ENCODE measurements at regions not wholly inside any gene's neighbourhood (a gene's known extent, or its start where the extent isn't known, plus 50 kb on each side); places are given as distances from the start of the nearest gene placed in this dataset.

DNA sequence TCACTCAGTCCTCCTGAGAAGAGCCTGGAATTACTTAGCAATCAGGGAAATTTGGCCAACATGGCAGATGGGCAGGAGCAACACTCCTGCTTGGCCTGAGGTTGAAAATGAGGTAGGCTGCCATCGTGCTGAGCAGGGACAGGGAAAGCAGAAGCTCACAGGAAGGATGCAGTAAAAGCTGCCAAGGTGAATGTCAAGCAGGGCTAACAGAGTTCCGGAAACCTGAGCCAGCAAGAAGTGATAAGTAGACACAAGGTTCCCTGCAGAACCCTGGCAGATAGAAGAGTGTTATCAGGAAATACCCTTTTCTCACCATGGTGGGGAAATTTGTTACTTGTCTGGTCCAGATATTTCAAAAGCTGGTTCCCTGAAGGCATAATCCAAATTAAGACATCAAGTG, 454.3 kb upstream of the MEX3C start:
- no peak for DNase-seq (ENCODE audit: low spot score)

DNA sequence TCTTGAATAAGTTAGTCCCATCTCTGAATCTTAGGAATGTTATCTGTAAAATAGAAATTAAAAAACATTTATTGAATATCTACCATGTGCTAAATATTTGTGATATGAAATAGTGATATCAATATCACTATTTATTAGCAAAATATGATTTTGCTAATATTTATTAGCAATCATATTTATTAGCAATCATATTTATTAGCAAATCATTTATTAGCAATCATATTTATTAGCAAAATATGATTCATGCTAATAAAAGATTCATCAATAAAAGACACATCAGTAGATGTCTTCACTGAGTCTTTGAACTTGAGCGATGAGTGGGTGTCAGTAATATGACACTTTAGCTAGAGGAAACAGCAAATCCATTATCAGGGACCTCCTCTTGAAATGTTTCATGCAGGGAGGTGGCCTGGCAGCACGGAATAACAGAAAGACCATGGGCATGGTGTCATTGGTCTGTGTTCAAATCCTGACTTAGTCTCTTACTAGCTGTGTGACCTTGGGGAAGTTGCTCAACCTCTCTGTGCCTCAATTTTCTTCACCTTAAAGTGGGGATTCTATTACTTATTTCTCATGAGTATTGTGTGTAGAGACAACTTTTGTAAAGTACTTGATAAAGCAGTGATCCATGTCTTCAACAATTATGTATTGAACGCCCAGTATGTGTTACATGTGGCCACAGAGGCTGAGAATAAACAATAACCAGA, 456.2 kb upstream of the MEX3C start:
- no peak for DNase-seq (ENCODE audit: low spot score)

DNA sequence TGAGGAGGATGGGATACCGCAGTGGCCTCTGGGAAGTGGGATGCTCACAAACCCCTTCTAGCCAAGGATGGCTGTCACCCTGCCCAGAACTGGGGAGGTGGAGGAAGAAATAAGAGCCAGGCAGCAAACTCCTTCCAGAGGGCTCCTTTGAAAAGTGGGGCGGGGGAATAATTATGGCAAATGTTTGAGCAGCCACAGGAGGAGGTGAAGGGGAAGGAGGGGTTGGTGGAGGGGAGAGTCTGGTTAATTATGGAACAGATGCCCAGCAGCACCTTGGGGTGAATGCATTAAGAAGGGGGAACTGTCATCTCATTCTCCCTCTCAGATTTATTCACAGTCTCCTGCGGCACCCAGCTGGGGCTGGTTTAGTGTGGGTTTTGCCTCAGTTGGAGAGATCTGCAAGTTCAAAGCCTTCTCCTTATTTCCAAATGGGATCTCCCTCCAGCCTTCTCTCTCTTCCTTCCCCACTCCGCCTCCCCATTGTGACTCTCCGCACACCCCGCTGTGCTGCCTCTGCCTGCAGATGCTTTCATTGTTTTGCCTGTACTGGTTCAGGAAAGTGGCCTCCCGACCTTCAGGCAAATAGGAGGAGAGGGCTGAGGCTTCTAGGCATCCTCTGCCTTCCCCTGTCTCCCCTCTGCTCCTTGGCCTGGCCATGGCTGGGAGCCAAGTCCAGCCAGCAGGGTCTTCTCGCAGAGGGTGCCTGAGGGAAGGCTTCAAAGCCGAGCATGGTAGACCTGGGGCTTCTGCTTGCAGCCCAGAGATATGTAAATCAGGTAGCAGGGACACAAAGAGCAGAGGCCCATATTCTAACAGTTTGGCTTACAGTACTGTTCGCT, 457.2 kb upstream of the MEX3C start:
- peak; percentile 72 for DNase-seq (ENCODE audit: low spot score)

DNA sequence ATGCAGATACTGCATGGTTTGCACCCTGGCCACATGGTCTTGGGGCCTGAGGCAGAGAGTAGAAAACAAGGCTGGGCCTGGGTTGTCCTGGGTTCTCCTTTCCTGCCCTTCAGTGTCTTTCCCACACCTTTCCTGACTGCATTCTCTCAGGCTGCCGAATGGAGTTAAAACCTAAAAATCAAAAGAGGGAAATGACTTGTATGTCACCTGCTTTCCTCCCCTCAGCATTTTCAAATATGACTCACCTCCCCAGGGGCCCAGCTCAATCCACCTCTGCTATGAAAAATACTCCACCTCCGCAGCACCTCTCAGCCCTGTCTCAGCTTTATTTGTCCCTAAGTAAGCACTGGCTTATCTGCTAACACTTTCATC, 457.8 kb upstream of the MEX3C start:
- DNase-seq (ENCODE audit: low spot score) = no peak

DNA sequence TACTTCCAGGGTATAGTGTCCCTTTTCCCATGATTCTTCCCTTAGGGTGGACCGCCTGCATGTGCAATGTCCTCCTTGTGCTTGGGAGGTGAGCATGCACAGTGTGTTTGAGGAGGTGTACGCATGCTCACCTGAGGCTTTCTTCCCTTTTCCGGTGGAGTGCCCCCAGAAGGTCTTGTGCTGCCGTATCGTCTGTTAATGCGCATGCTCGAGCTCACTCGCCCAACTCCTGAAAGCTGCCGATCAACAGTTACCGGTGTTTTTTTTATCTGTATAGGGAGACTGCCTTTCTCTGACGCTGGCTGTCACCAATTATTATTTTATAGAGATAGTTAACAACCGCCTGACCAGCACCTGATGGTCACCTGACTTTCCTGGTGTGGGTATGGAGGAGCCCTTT, 458.8 kb upstream of the MEX3C start:
- DNase-seq (ENCODE audit: low spot score) = no peak

DNA sequence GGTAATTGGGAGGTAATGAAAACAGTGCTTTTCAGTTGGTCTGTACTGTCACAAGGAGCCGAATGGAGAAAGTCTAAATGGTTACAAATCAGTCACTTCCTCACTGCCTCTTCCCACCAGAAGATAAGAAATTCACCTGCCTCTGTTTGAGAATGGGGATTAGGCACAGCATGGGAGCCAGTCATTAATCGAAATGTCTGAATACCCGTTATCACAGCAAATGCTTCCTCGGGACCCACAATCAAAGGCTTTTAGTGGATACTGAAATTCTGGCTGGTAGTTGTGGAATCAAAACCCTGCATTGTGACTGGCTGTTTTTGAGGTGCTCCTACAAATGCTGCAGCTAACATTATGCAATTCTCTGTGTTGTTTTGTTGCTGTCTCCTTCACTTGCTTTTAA, 461.0 kb upstream of the MEX3C start:
- no peak for DNase-seq (ENCODE audit: low spot score)

DNA sequence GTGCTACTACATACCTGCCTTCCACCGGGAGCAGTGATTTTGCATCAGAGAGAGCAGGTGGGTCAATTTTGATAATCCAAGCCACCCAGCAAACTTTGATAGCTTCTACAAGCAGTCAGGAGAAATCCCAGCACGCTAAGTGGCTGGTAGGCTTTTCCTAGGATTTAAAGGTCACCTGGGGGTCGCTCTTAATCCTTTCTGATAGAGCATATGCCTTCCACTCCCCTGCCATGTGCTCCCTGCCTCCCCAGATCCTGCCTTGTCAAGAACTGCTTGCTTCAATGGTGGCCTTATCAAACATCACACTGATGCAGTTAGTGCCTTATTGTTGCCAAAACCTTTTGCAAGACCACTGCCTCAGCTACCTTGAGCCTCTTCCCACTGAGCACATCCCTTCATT, 462.3 kb upstream of the MEX3C start:
- DNase-seq (ENCODE audit: low spot score) = no peak

DNA sequence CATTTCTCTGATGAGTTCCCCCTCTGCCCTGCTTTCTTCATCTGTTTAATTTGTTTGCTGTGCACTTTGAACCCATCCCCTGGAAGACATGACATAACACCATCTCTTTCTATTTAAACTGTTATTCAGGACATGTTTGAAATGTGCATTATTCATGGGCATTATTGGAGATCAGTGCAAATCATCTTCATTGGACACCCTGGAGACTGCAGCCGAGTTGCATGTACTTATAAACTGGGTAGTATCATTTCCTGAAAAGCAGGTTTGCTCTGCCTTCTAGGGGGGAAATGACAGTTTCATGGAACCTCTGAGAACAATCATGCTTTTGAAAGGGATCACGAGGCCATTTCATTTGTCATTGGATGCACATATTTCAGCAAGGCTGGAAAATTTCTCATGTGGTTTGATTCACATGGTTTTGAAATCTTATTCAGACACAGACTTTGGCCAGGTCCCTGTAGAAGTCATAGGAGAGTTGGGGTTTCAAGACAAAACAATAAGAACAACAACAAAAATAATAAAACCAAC, 462.8 kb upstream of the MEX3C start:
- DNase-seq (ENCODE audit: low spot score) = no peak

DNA sequence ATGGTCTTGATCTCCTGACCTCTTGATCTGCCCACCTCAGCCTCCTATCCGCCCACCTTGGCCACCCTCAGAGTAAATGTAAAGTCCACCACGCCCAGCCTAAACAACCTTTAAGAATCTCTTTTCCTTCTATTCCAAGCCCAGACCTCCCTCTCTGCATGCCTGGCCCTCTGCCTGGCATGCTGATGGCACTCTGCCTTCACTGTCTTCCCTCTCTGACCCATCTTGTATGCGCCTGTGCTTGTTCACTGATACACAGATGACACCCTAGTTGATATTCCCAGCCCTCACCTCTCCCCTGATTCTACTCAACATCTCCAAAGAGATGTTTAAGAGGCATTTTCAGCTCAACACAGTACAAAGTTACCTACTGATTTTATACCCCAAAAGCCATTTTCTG, 466.8 kb upstream of the MEX3C start:
- no peak for DNase-seq (ENCODE audit: low spot score)

DNA sequence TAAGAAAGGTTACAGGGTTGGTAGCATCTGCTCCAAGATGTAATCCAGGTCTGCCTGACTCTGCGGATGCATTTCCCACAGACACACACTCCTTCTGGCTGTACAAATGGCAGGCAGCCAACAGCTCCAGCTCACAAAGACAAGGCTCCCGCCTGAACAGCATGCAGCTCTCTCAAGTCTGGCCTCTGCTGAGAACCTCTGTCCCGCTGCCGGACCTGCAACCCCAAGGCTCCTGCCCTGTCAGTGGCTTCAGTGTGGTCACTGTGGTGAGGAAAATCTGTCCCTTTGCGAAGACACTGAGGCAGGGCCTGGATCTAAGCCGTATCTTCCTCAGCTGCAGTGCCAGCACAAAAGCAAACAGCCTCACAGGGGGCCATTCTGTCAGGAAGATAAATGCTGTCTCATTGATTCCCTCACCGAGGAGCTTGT, 469.3 kb upstream of the MEX3C start:
- no peak for DNase-seq (ENCODE audit: low spot score)

DNA sequence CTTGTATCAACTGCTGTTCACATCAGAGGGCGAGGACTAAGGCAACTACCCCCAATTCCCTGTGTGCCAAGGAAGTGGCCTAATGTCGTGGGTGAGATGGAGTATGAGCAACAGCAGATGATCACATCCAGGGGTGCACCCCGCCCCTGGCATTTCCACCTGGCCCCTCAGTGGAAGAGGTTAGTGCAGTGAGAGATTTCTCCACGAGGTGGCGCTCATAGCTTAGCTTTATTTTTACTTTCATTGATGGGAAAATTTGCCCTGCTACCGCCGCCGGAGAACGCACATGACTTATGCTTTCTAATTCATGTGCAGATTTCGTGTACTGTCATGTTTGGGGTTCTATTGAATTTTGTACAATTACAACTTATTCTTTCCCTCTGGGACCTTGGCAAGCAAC, 470.6 kb upstream of the MEX3C start:
- DNase-seq (ENCODE audit: low spot score) = peak; percentile 83

DNA sequence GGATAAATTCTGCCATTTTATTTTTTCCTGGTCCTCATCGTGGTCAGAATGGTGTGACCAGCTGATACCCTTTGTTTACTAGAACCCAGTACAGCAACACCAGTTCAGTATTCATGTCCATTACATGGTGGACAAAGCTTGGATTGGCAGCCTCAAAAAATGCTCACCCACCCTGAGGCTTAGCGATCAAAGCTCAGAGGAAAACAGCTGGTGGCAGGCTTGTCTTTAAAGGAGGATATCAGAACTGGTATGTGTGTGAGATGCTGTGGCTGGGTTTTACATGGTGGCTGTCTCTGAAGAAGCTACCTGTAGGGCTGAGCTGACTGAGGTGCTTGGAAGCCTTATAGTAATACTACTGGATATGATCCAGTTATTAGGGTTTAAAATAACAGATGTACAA, 471.1 kb upstream of the MEX3C start:
- no peak for DNase-seq (ENCODE audit: low spot score)

DNA sequence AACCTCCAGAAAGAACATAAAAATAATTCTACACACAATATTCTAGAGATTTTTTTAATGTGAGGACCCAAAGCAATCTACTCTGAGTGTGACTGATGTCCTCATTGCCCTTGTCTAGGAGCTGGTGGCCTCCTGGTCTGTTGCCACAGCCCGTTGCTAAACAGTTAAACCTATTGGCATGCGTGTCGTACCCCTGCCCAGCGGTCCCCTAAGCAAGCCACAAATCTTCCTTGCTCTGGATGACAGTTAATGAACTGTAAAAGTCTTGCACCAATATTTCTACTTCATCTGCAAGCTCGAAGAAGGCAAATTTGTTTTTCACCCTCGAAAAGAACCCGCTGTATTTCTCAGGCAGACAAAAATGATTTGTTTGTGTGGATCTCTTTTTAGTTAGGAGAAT, 489.1 kb upstream of the MEX3C start:
- no peak for DNase-seq (ENCODE audit: low spot score)

DNA sequence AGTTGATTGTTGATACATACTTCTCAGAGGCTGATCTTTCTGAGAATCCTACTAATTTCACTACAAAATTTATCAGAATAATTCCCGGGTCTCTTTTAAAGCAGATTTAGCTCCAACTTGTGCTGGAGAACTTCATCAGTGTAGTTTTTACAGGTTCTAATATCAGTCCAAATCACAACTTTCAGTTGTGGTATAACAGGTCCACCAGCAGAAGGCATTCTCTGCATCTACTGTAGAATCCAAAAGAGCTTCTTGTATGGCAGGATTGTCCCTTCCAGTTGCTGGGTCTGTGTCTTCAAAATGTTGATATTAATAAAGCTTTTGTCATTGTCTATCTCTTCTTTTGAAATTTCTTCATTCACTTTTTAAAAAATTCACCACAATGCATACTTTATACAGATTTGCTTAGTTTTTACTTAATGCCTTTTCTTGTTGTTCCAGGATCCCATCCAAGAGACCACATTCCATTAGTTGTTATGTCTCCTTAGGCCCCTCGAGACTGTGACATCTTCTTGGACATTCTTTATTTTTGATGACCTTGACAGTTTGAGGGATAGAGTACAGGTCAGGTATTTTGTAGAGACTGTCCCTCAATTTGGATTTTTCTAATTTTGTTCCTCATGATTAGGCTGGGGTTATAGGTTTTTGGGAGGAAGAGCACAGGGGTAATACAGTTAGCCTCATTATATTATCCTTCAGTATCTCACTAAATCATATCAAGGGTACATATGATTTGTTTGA, 490.5 kb upstream of the MEX3C start:
- no peak for DNase-seq (ENCODE audit: low spot score)

DNA sequence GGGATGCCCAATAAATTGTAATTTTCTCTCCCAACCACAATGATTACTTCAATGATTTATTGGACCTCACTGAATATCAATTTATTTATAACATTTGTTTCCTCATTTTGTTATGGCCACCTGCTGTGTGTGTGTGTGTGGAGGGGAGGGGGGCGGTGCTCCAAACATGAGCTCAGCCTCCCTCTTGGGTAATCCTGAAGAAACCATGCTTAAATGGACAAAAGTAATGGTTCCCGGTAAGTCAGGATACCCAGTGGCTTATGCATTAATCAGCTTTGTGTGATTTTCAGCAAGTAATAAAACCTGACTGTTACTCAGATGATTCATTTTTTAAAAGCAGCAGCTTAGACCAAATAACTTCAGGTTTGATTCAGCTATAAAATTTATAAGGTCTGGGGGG, 495.1 kb upstream of the MEX3C start:
- DNase-seq (ENCODE audit: low spot score) = no peak

DNA sequence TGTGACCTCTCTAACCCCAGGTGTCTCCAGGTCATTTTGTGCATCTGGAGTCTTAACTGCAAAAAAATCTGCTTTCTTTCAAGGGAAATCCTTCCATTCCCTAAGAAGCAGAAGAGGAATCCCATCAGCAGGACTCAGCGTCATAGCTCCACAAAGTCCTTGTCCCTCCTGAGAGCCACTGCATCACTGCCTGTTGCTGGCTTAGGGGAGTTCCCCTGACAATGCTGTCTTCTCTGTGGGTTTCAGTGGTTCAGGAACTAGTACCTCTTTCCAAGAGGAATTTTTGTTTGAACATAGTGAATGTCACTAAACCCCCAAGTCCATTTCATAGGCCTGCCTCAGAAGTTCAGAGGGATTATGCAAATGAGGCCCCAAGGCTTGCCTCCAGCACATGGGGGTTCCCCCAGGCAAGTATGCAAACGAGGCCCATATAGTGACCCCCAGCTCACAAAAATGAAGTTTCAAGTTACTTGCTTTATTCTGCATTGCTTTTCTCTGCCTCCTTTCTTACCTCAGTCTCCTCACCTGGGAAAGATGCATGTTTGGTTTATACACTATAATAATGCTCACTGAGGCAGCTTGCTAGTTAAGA, 513.9 kb upstream of the MEX3C start:
- DNase-seq (ENCODE audit: low spot score) = no peak

DNA sequence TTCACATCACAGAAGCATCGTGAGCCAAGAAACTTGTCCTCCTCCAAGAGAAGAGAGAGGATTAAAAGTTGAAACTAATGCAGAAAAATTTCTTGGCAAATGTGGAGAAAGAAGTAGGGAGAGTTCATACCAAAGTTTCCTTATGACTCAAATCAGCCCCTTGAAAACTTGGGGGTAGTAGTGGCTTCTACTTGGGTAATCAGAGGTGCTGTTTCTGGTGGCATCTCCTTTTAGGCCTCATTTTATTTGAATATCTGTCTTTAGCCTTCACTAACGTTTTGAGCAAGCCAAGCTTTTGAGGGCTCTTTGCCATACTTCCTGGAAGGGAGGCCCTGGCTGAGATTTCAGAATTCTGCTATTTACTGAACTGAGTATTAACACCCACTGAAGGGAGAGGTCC, 515.3 kb upstream of the MEX3C start:
- no peak for DNase-seq (ENCODE audit: low spot score)

DNA sequence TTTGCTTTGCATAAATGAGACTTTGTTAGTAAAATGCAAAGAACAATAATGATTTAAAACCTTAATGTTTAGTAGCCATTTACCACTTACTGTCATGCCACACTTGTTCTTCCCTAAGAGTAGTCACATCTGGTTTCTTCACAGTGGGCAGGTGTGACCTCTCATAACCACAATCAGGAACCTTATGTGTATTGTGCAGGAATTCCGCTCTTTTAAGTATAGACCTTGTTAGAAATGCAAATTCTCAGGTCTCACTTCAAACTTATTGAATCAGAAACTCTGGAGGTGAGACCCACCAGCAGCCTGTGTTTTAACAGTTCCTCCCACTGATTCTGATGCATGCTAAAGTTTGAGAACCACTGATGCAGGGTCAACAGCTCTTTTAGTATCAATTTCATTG, 518.8 kb upstream of the MEX3C start:
- no peak for DNase-seq (ENCODE audit: low spot score)

DNA sequence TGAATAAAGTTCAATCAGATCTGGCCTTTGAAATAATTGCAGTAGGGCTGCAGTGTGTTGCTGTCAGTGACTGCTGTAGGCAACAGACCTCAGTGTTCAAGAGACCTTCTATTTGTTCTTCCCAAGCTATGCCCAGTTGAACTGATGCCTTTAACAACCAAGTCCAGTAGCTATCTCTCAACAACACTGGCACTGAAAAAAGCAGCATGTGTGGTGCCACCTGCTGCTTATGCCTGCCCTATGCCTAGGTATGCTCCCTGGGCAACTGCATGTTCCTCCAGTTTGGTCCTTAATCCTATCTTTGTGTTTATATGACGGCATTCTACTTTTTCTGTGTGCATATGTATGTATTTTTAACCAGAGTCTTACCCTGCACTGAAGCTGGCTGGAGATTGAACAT, 523.9 kb upstream of the MEX3C start:
- DNase-seq (ENCODE audit: low spot score) = no peak

DNA sequence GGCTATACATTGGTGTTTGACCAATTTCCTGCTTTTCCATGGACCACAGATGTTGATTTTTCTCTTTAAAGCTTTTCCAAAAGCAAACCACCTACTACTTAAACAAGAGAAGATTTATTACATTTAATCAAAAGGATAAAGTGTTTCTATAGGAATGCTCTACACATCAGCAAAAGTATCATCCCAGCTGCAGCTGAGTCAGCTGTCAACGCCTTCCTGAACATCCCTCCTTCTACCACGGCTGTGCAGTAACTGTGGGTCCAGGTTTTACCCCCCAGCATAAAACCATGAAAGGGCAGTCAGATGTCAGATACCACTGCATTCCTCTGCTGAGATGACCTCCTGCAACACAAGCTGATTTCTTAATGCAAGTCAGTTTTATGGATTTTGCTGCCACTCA, 524.5 kb upstream of the MEX3C start:
- DNase-seq (ENCODE audit: low spot score) = no peak

DNA sequence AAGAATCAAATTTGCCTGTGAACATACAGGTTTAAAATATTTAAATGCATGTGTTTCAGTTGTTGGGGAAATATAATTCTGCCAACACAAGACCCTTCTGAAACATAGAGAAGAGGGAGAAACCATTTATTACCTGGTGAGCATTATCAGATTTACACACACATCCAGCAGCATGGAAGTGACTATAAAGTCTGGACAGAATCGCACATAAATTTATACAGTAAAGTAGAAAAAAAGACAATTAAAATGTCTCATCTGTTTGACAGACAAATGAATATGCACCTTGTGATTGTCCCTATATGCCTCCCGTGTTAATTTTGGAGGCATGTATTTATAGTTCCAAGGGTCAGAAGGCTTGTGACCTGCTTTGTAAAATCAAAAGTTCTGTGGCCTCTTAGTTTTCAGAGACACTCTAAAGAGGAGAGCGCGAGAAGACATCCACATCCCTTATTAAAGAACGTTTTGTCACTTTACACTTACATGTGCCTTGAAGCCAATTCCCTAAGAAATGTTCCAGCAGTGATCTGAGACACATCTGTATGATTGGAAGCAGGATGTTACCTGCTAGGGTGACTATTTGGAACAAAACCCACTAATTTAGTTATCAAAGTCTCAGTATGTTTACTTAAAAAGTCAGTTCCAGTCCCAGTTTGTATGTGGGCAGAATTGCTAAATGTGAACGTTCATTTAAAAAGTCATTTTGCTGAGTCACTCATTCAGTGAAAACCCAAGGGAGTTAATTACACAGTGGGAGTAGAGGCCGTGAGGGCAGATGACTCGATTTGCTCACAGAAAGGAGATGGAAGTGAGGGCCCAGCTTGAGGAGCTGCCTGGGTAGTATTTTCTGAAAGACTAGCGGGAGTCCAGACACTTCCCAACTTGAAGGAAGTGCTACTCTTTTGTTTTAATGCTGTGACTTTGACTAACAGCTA, 527.6 kb upstream of the MEX3C start:
- DNase-seq (ENCODE audit: low spot score) = no peak
